PC-3 (cell line): ENCODE measurements at regions not wholly inside any gene's neighbourhood (a gene's known extent, or its start where the extent isn't known, plus 50 kb on each side); places are given as distances from the start of the nearest gene placed in this dataset.

ENCODE experiments used
- ATAC-seq: fragments of 200-7000 bp; cut with Tn5 transposase; 2 replicates; pipeline ENCODE4 v1.9.1; 2020; ENCODE audit warnings: mild to moderate bottlenecking, moderate library complexity
- BruUV-seq: library from RNA; stranded (reverse); fragments of 400-500 nt; replicated peaks from 2 replicates; lab custom pipeline; 2021; lab: Mats Ljungman, UMichigan
- CTCF ChIA-PET: fragments of 300-600 bp; sonication (Branson Sonifier 250); formaldehyde crosslinking; loops from one replicate; lab custom pipeline; 2022; ENCODE audit warnings: antibody characterized with exemption; lab: Charles Lee
- POLR2A ChIA-PET: fragments of 300-600 bp; sonication (Branson Sonifier 250); formaldehyde crosslinking; loops from one replicate; lab custom pipeline; 2022; ENCODE audit warnings: antibody characterized with exemption; ENCODE audit not compliant: unreplicated experiment; lab: Charles Lee
- DNase-seq: peaks from one replicate; pipeline ENCODE4 v3.0.0-alpha.2; 2015
- H2AFZ ChIP-seq: fragments of 300-600 bp; sonication (generic); 2 replicates; pipeline ENCODE4 v1.6.0; 2016; ENCODE audit warnings: antibody characterized with exemption, low read length
- H3F3A ChIP-seq: fragments of 300-600 bp; sonication (generic); one replicate; pipeline ENCODE4 v1.6.0; 2017; ENCODE audit warnings: antibody characterized with exemption, low read length, control low read depth, mild to moderate bottlenecking; ENCODE audit not compliant: unreplicated experiment
- H3K27ac ChIP-seq: fragments of 300-600 bp; sonication (generic); 2 replicates; pipeline ENCODE4 v1.5.1; 2016; ENCODE audit warnings: mild to moderate bottlenecking, low read length
- H3K27me3 ChIP-seq: fragments of 300-600 bp; sonication (generic); 2 replicates; pipeline ENCODE4 v1.6.1; 2016; ENCODE audit warnings: low read length, mixed read lengths
- H3K36me3 ChIP-seq: fragments of 300-600 bp; sonication (generic); 2 replicates; pipeline ENCODE4 v1.6.1; 2016; ENCODE audit warnings: low read depth, mixed run types, low read length, mixed read lengths
- H3K4me1 ChIP-seq: fragments of 300-600 bp; sonication (generic); 2 replicates; pipeline ENCODE4 v1.5.1; 2016; ENCODE audit warnings: low read length; ENCODE audit not compliant: insufficient read depth
- H3K4me2 ChIP-seq: fragments of 300-600 bp; sonication (generic); 2 replicates; pipeline ENCODE4 v1.6.0; 2016; ENCODE audit warnings: low read length
- H3K4me3 ChIP-seq: fragments of 300-600 bp; sonication (generic); 2 replicates; pipeline ENCODE4 v1.5.1; 2016; ENCODE audit warnings: mild to moderate bottlenecking, low read length, mixed read lengths
- H3K79me2 ChIP-seq: fragments of 300-600 bp; sonication (generic); 2 replicates; pipeline ENCODE4 v1.6.1; 2017; ENCODE audit warnings: low read length, mixed read lengths
- H3K9ac ChIP-seq: fragments of 300-600 bp; sonication (generic); 2 replicates; pipeline ENCODE4 v1.6.0; 2016; ENCODE audit warnings: mild to moderate bottlenecking, low read length
- H3K9me2 ChIP-seq: fragments of 300-600 bp; sonication (generic); replicated peaks from 2 replicates; pipeline ENCODE4 v1.6.1; 2016; ENCODE audit warnings: mixed run types, low read length, mixed read lengths
- H3K9me3 ChIP-seq: fragments of 300-600 bp; sonication (generic); 2 replicates; pipeline ENCODE4 v1.6.1; 2016; ENCODE audit warnings: low read length, mixed read lengths
- H4K20me1 ChIP-seq: fragments of 300-600 bp; sonication (generic); 2 replicates; pipeline ENCODE4 v1.6.1; 2016; ENCODE audit warnings: low read length, mixed read lengths
- CTCF ChIP-seq: fragments of 300-600 bp; sonication (generic); conservative IDR thresholded peaks from 2 replicates; pipeline ENCODE4 v1.5.1; 2017; ENCODE audit warnings: antibody characterized with exemption, low read depth, mild to moderate bottlenecking, low read length
- EZH2 ChIP-seq: fragments of 300-600 bp; sonication (generic); IDR thresholded peaks from one replicate; pipeline ENCODE4 v1.6.1; 2017; ENCODE audit warnings: antibody characterized with exemption, mild to moderate bottlenecking, low read length; ENCODE audit not compliant: unreplicated experiment
- EZH2phosphoT487 ChIP-seq: fragments of 300-600 bp; sonication (generic); IDR thresholded peaks from 2 replicates; pipeline ENCODE4 v1.6.1; 2018; ENCODE audit warnings: mild to moderate bottlenecking, antibody characterized with exemption, low read length, borderline replicate concordance
- intact Hi-C: fragments of 100-400 bp; cut with micrococcal nuclease; formaldehyde crosslinking; loops from 2 replicates; pipeline ENCODE4 v1.9.0; 2023

GRCh38 chr12:17618831-17619230 is 471.2 kb downstream of the RERGL start:
- no peak overlapping the region for H3K27ac ChIP-seq
- BruUV-seq: no TSS peak
- H3F3A ChIP-seq: no peaks in the 10 kb centered on the region
- no peak overlapping the region for H3K4me2 ChIP-seq
- ChIA-PET POLR2A (no interaction called here), CTCF (no interaction called here)
- intact Hi-C loops: no loop called here
- no peaks in the 10 kb centered on the region for H3K36me3 ChIP-seq
- H3K9me3 ChIP-seq: no peaks in the 10 kb centered on the region
- no peak for ATAC-seq
- no peaks in the 10 kb centered on the region for H3K27me3 ChIP-seq
- H3K9me2 ChIP-seq: no peaks in the 10 kb centered on the region
- no peaks in the 10 kb centered on the region for H3K4me1 ChIP-seq
- no peak overlapping the region for H2AFZ ChIP-seq
- no peak for TF ChIP-seq EZH2
- no peak for TF ChIP-seq EZH2phosphoT487
- no peaks in the 10 kb centered on the region for H3K79me2 ChIP-seq
- no peaks in the 10 kb centered on the region for H4K20me1 ChIP-seq
- no peak overlapping the region for H3K9ac ChIP-seq
- H3K4me3 ChIP-seq: no peak overlapping the region
- DNase-seq: no peak

- Histone ChIP-seq H4K20me1 (no peaks in the 10 kb centered on the region), H3K27ac (no peak overlapping the region), H3K36me3 (no peaks in the 10 kb centered on the region), H3K4me3 (no peak overlapping the region), H2AFZ (no peak overlapping the region), H3K9ac (no peak overlapping the region), H3K4me2 (no peak overlapping the region), H3K9me3 (no peaks in the 10 kb centered on the region), H3K4me1 (no peaks in the 10 kb centered on the region), H3K27me3 (no peaks in the 10 kb centered on the region), H3K79me2 (no peaks in the 10 kb centered on the region), H3K9me2 (no peaks in the 10 kb centered on the region), H3F3A (no peaks in the 10 kb centered on the region)
- no peak for DNase-seq
- POLR2A ChIA-PET: no interaction called here
- TF ChIP-seq EZH2 (no peak), EZH2phosphoT487 (no peak), CTCF (no peak)
- no peak for ATAC-seq
- BruUV-seq: no TSS peak
- CTCF ChIA-PET: no interaction called here
- intact Hi-C loops: no loop called here
Observed at GRCh38 chr12:17609701-17610100, 480.3 kb downstream of the RERGL start.

- Histone ChIP-seq H3K4me1 (no peaks in the 10 kb centered on the region), H3K27ac (no peak overlapping the region), H3K4me2 (no peak overlapping the region), H3F3A (no peaks in the 10 kb centered on the region), H3K9me3 (no peaks in the 10 kb centered on the region), H2AFZ (no peak overlapping the region), H3K9me2 (no peaks in the 10 kb centered on the region), H3K79me2 (no peaks in the 10 kb centered on the region), H3K27me3 (no peaks in the 10 kb centered on the region), H3K36me3 (no peaks in the 10 kb centered on the region), H4K20me1 (no peaks in the 10 kb centered on the region), H3K9ac (no peak overlapping the region), H3K4me3 (no peak overlapping the region)
- no TSS peak for BruUV-seq
- POLR2A ChIA-PET: no interaction called here
- ATAC-seq: no peak
- DNase-seq: peak; percentile 10
- intact Hi-C loops: no loop called here
- TF ChIP-seq EZH2 (no peak), CTCF (no peak), EZH2phosphoT487 (no peak)
- CTCF ChIA-PET: no interaction called here
Observed at GRCh38 chr12:17609153-17609552, 480.8 kb downstream of the RERGL start.
